Fibroblast of pulmonary artery (primary cell): ENCODE measurements at regions not wholly inside any gene's neighbourhood (a gene's known extent, or its start where the extent isn't known, plus 50 kb on each side); places are given as distances from the start of the nearest gene placed in this dataset.

ENCODE experiments used
- DNase-seq: peaks from one replicate; pipeline ENCODE4 v3.0.0-alpha.2; 2010; ENCODE audit warnings: low read depth
- H3K4me3 ChIP-seq: replicated peaks from 2 replicates; pipeline ENCODE4 v1.5.1; 2011; ENCODE audit warnings: low read depth, mild to moderate bottlenecking, control low read depth, low read length, moderate library complexity
- CTCF ChIP-seq: IDR thresholded peaks from 2 replicates; pipeline ENCODE4 v1.5.1; 2011; ENCODE audit warnings: mild to moderate bottlenecking, control low read depth, low read length, inconsistent platforms; ENCODE audit errors: missing control alignments

GRCh38 chr9:113709721-113710120, 166.4 kb upstream of the ZNF618 start:
- no peak for TF ChIP-seq CTCF
- DNase-seq, result no peak
- H3K4me3 ChIP-seq, result no peak overlapping the region

GRCh38 chr9:113711251-113711650, 164.9 kb upstream of the ZNF618 start:
- no peak overlapping the region for H3K4me3 ChIP-seq
- DNase-seq, result no peak

GRCh38 chr9:113712053-113712452, 164.1 kb upstream of the ZNF618 start:
- no peak for TF ChIP-seq CTCF
- DNase-seq, result peak; percentile 9
- no peak overlapping the region for H3K4me3 ChIP-seq

More at GRCh38 chr9:113711251-113711650, 164.9 kb upstream of the ZNF618 start:
- no peak for TF ChIP-seq CTCF

- no peak for DNase-seq
- TF ChIP-seq CTCF, result no peak
- no peak overlapping the region for H3K4me3 ChIP-seq
Observed at GRCh38 chr9:113715086-113715485, 161.0 kb upstream of the ZNF618 start.

GRCh38 chr9:113719919-113720318, 156.2 kb upstream of the ZNF618 start:
- H3K4me3 ChIP-seq, result no peak overlapping the region
- no peak for TF ChIP-seq CTCF
- DNase-seq, result no peak

- no peak for DNase-seq
- H3K4me3 ChIP-seq, result no peak overlapping the region
- TF ChIP-seq CTCF, result no peak
Observed at GRCh38 chr9:113720495-113720894, 155.6 kb upstream of the ZNF618 start.

GRCh38 chr9:113721856-113722255, 154.3 kb upstream of the ZNF618 start:
- no peak overlapping the region for H3K4me3 ChIP-seq
- TF ChIP-seq CTCF, result no peak
- DNase-seq, result no peak
